ENCODE measurements at regions not wholly inside any gene's neighbourhood (a gene's known extent, or its start where the extent isn't known, plus 50 kb on each side); places are given as distances from the start of the nearest gene placed in this dataset.

DNA sequence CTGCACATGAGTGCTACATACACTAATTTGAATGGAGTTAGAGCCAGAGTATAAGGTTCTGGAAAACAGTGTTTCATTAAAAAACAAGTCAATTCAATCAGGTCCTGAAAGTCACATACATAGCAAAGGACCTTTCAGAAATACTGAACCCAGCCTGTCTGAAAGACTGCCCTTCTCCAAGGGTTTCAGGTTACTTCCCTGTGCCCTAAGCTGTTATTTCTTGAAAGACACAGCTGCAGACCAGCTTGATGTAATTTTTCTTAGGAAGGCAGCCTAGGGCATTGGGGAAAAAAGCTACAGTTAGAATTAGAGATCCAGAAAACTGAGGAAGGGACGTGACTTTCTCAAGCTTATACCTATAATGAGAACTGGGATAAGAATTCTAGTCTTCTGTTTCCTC, 155.9 kb upstream of the MAOA start:
- TF ChIP-seq, protein P1, sequence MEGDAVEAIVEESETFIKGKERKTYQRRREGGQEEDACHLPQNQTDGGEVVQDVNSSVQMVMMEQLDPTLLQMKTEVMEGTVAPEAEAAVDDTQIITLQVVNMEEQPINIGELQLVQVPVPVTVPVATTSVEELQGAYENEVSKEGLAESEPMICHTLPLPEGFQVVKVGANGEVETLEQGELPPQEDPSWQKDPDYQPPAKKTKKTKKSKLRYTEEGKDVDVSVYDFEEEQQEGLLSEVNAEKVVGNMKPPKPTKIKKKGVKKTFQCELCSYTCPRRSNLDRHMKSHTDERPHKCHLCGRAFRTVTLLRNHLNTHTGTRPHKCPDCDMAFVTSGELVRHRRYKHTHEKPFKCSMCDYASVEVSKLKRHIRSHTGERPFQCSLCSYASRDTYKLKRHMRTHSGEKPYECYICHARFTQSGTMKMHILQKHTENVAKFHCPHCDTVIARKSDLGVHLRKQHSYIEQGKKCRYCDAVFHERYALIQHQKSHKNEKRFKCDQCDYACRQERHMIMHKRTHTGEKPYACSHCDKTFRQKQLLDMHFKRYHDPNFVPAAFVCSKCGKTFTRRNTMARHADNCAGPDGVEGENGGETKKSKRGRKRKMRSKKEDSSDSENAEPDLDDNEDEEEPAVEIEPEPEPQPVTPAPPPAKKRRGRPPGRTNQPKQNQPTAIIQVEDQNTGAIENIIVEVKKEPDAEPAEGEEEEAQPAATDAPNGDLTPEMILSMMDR (IDR thresholded peaks at IDR 0.05; ENCODE audit: borderline replicate concordance, extremely low read depth, low read length, poor library complexity, severe bottlenecking): no peak
- no peak for TF ChIP-seq EZH2 (IDR thresholded peaks at IDR 0.05; ENCODE audit: borderline replicate concordance, low read depth, low read length, severe bottlenecking)
- no peaks in the 10 kb centered on the region for H3K27me3 ChIP-seq (ENCODE audit: insufficient read depth, low read length, poor library complexity)
- peak overlapping the region; percentile 38; the same call in 1 of the 2 replicates for H2AFZ ChIP-seq (ENCODE audit: low read depth, low read length)
- no peak for DNase-seq
- H3K4me1 ChIP-seq (ENCODE audit: insufficient read depth, low read length): 0 out of 2 replicates have a peak, but pooled peaks cover 3% of the 10 kb centered on the region
- no peaks in the 10 kb centered on the region for H3K36me3 ChIP-seq (ENCODE audit: insufficient read depth, low read length)
- no peak overlapping the region for H3K27ac ChIP-seq (ENCODE audit: low read length)
- H3K4me2 ChIP-seq (ENCODE audit: insufficient read depth, low read length): no peak overlapping the region
- H3K79me2 ChIP-seq (ENCODE audit: insufficient read depth, low read length): no peaks in the 10 kb centered on the region
- H3K9me3 ChIP-seq (ENCODE audit: insufficient read depth, low read length, severe bottlenecking): no peaks in the 10 kb centered on the region
- no peak for ATAC-seq (ENCODE audit: insufficient read depth, low read depth)
- H4K20me1 ChIP-seq (ENCODE audit: insufficient read depth, low read length): no peaks in the 10 kb centered on the region
- H3K9ac ChIP-seq (ENCODE audit: low read depth, low read length): no peak overlapping the region
- H3K4me3 ChIP-seq (ENCODE audit: low read depth in 1 of 2, low read length in 2 of 2): no peak overlapping the region

DNA sequence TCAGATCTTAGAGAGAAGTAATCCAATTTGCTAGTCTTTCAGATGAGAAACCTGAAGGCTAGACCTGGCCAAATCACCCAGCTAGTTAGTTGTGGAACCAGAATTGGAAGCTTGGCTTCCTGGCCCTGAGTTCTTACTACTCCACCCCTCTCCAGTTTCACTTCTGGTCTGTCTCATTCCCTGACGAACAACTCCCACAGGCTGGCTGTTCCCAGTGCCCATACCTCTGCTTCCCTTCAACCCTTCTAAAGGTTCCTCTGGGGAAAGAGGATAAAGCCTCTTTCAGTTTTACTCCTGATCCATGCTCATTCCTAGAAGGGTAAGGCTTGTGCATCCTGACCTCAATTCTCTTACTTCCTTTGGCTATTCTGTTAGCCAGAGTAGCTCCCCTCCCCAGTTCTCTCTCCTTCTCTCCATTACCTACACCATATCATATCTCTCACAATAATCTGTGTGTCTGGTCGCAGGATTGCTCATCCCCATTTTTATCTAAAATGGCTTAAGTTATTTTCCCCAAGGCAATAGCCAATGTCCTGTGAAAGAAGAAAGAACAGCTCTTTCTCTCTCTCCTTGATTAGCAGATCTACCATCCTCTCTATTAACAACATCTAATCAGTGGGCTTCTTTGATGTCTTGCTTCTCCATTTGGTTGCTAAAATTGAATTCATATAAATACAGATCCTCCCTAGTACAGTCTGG, 155.0 kb upstream of the MAOA start:
- no peak for ATAC-seq (ENCODE audit: insufficient read depth, low read depth)
- 0 out of 2 replicates have a peak, but pooled peaks cover 3% of the 10 kb centered on the region for H3K4me1 ChIP-seq (ENCODE audit: insufficient read depth, low read length)
- TF ChIP-seq, protein P1 (IDR thresholded peaks at IDR 0.05; ENCODE audit: borderline replicate concordance, extremely low read depth, low read length, poor library complexity, severe bottlenecking): no peak
- no peak for TF ChIP-seq EZH2 (IDR thresholded peaks at IDR 0.05; ENCODE audit: borderline replicate concordance, low read depth, low read length, severe bottlenecking)
- no peak overlapping the region for H3K9ac ChIP-seq (ENCODE audit: low read depth, low read length)
- no peak overlapping the region for H3K27ac ChIP-seq (ENCODE audit: low read length)
- no peaks in the 10 kb centered on the region for H3K79me2 ChIP-seq (ENCODE audit: insufficient read depth, low read length)
- no peaks in the 10 kb centered on the region for H3K36me3 ChIP-seq (ENCODE audit: insufficient read depth, low read length)
- DNase-seq: no peak
- no peak overlapping the region for H2AFZ ChIP-seq (ENCODE audit: low read depth, low read length)
- no peaks in the 10 kb centered on the region for H3K27me3 ChIP-seq (ENCODE audit: insufficient read depth, low read length, poor library complexity)
- H4K20me1 ChIP-seq (ENCODE audit: insufficient read depth, low read length): no peaks in the 10 kb centered on the region
- H3K9me3 ChIP-seq (ENCODE audit: insufficient read depth, low read length, severe bottlenecking): no peaks in the 10 kb centered on the region
- no peak overlapping the region for H3K4me2 ChIP-seq (ENCODE audit: insufficient read depth, low read length)
- H3K4me3 ChIP-seq (ENCODE audit: low read depth in 1 of 2, low read length in 2 of 2): no peak overlapping the region

- Histone ChIP-seq H4K20me1 (ENCODE audit: insufficient read depth, low read length) (no peaks in the 10 kb centered on the region), H2AFZ (ENCODE audit: low read depth, low read length) (no peak overlapping the region), H3K9me3 (ENCODE audit: insufficient read depth, low read length, severe bottlenecking) (no peaks in the 10 kb centered on the region), H3K4me2 (ENCODE audit: insufficient read depth, low read length) (no peak overlapping the region), H3K4me1 (ENCODE audit: insufficient read depth, low read length) (0 out of 2 replicates have a peak, but pooled peaks cover 3% of the 10 kb centered on the region), H3K4me3 (ENCODE audit: low read depth in 1 of 2, low read length in 2 of 2) (no peak overlapping the region), H3K79me2 (ENCODE audit: insufficient read depth, low read length) (no peaks in the 10 kb centered on the region), H3K27me3 (ENCODE audit: insufficient read depth, low read length, poor library complexity) (no peaks in the 10 kb centered on the region), H3K27ac (ENCODE audit: low read length) (no peak overlapping the region), H3K9ac (ENCODE audit: low read depth, low read length) (no peak overlapping the region), H3K36me3 (ENCODE audit: insufficient read depth, low read length) (no peaks in the 10 kb centered on the region)
- no peak for TF ChIP-seq EZH2 (IDR thresholded peaks at IDR 0.05; ENCODE audit: borderline replicate concordance, low read depth, low read length, severe bottlenecking)
- TF ChIP-seq, protein P1 (IDR thresholded peaks at IDR 0.05; ENCODE audit: borderline replicate concordance, extremely low read depth, low read length, poor library complexity, severe bottlenecking): no peak
- ATAC-seq (ENCODE audit: insufficient read depth, low read depth) (no peak), DNase-seq (no peak)
Observed at GRCh38 chrX:43504394-43504793, 151.7 kb upstream of the MAOA start.
